ENCODE measurements at regions not wholly inside any gene's neighbourhood (a gene's known extent, or its start where the extent isn't known, plus 50 kb on each side); places are given as distances from the start of the nearest gene placed in this dataset.
"Not testable (repeated sequence)": the region's sequence is repeated elsewhere in the genome, so short reads cannot be mapped to it uniquely, and the experiment has no call there.

DNA sequence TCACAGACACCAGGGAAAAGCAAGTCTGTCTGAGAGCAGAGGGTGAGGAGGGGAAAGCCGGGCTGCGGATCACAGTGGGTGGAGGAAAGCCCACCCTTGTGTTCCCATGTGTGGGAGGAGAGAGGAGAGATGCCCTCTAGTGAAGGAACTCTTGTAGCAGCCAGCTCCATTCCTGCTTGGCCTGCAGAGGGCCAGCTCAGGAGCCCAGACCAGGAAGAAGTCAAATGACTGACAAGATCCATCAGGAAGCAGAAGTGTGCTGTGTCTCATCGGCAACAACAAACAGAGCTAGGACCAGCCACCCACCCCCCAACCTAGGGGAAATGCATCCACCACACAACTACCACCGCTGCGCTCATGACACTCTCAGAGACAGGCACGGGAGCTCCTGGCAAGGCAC, 1548.3 kb downstream of the RPIA start:
- ATAC-seq (replicated peaks); H3K4me1 Mint-ChIP-seq (ENCODE audit: low read depth in 2 of 2); H3K27me3 Mint-ChIP-seq; DNase-seq; H3K9me3 Mint-ChIP-seq; H3K4me3 Mint-ChIP-seq; H3K36me3 Mint-ChIP-seq (ENCODE audit: insufficient read depth); H3K27ac Mint-ChIP-seq: not testable (repeated sequence)

GRCh38 chr2:90244902-90245765, 1553.7 kb downstream of the RPIA start:
- H3K36me3 Mint-ChIP-seq (ENCODE audit: insufficient read depth); H3K9me3 Mint-ChIP-seq; ATAC-seq (replicated peaks): not testable (repeated sequence)

GRCh38 chr2:90248400-90248799, 1556.9 kb downstream of the RPIA start:
- ATAC-seq (replicated peaks); H3K4me3 Mint-ChIP-seq; H3K36me3 Mint-ChIP-seq (ENCODE audit: insufficient read depth); H3K9me3 Mint-ChIP-seq; DNase-seq; H3K27me3 Mint-ChIP-seq; H3K27ac Mint-ChIP-seq; H3K4me1 Mint-ChIP-seq (ENCODE audit: low read depth in 2 of 2): not testable (repeated sequence)

More at GRCh38 chr2:90244902-90245765, 1553.7 kb downstream of the RPIA start:
- DNase-seq; H3K4me1 Mint-ChIP-seq (ENCODE audit: low read depth in 2 of 2); H3K27me3 Mint-ChIP-seq; H3K4me3 Mint-ChIP-seq; H3K27ac Mint-ChIP-seq: not testable (repeated sequence)

DNA sequence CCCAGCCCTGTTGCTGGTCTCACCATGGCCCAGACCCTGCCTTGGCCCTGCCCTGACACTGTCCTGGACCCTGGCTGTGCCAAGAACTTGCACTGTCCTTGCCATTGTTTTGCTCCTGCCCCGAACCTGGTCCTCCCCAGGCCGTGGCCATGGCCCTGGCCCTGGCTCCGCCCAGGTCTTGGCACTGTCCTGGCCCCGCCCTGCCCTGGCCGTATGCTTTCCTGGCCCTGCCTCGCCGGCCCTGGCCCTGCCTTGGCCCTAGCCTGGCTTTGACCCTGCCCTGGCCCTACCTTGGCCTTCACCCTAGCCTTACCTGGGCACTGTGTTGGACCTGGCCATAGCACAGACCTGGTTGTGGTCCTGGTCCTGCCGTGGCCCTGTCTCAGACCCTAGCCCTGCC, 1558.9 kb downstream of the RPIA start:
- ATAC-seq (replicated peaks); H3K36me3 Mint-ChIP-seq (ENCODE audit: insufficient read depth); H3K4me3 Mint-ChIP-seq; H3K4me1 Mint-ChIP-seq (ENCODE audit: low read depth in 2 of 2); H3K9me3 Mint-ChIP-seq; H3K27ac Mint-ChIP-seq; DNase-seq; H3K27me3 Mint-ChIP-seq: not testable (repeated sequence)

DNA sequence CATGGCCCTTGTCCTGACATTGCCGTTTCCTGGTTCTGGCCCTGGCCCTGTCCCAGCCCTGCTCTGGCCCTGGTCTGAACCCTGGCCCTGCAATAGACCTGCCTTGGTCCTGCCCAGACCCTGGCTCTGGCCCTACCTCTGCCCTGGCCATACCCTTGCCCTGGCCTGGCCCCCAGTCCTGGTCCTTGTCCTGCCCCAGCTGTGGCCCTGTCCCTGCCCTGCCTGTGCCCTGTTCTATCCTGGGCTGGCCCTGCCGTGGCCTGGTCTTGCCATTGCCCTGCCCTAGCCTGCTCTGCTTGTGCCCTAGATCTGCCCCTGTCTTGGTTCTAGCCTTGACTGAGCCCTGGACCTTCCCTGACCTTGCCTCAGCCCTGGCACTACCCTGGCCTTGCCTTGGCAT, 1560.1 kb downstream of the RPIA start:
- H3K27me3 Mint-ChIP-seq; DNase-seq; H3K36me3 Mint-ChIP-seq (ENCODE audit: insufficient read depth); H3K4me3 Mint-ChIP-seq; ATAC-seq (replicated peaks); H3K4me1 Mint-ChIP-seq (ENCODE audit: low read depth in 2 of 2); H3K27ac Mint-ChIP-seq: not testable (repeated sequence)
- H3K9me3 Mint-ChIP-seq = peaks cover 10 to 13% of the 10 kb centered on the region in 2 donors

DNA sequence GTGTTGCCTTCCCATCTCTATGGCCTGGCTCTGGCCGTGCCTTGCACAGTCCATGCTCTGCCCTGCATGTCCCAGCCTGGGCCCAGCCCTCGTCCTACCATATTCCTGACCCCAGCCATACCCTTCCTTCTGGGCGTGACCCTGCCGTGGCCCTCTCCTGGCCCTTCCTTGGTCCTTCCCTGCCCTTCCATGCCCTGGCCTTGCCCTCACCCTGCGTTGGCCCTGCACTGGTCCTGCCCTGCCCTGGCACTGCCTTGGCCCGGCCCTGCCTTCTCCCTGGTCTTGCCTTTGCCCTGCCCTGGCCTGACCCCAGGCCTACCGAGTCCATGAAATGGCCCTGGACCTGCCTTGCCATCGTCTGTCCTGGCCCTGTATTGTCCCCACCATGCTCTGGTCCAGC, 1561.8 kb downstream of the RPIA start:
- not testable (repeated sequence) for DNase-seq; H3K27me3 Mint-ChIP-seq; ATAC-seq (replicated peaks); H3K36me3 Mint-ChIP-seq (ENCODE audit: insufficient read depth); H3K4me3 Mint-ChIP-seq; H3K27ac Mint-ChIP-seq; H3K4me1 Mint-ChIP-seq (ENCODE audit: low read depth in 2 of 2)
- H3K9me3 Mint-ChIP-seq = peaks cover 16 to 28% of the 10 kb centered on the region in 2 donors

- H3K4me1 Mint-ChIP-seq (ENCODE audit: low read depth in 2 of 2); H3K27me3 Mint-ChIP-seq; H3K36me3 Mint-ChIP-seq (ENCODE audit: insufficient read depth); ATAC-seq (replicated peaks); H3K4me3 Mint-ChIP-seq; DNase-seq; H3K9me3 Mint-ChIP-seq; H3K27ac Mint-ChIP-seq: not testable (repeated sequence)
Observed at GRCh38 chr2:90266888-90267287, 1575.4 kb downstream of the RPIA start.

GRCh38 chr2:90287751-90288150, 1596.3 kb downstream of the RPIA start:
- not testable (repeated sequence) for H3K27ac Mint-ChIP-seq; H3K9me3 Mint-ChIP-seq; DNase-seq; ATAC-seq (replicated peaks); H3K4me1 Mint-ChIP-seq (ENCODE audit: low read depth in 2 of 2); H3K4me3 Mint-ChIP-seq; H3K27me3 Mint-ChIP-seq; H3K36me3 Mint-ChIP-seq (ENCODE audit: insufficient read depth)

- H3K27me3 Mint-ChIP-seq; H3K9me3 Mint-ChIP-seq; H3K4me3 Mint-ChIP-seq; H3K27ac Mint-ChIP-seq; DNase-seq; ATAC-seq (replicated peaks); H3K36me3 Mint-ChIP-seq (ENCODE audit: insufficient read depth); H3K4me1 Mint-ChIP-seq (ENCODE audit: low read depth in 2 of 2): not testable (repeated sequence)
Observed at GRCh38 chr2:90288396-90288795, 1596.9 kb downstream of the RPIA start.

DNA sequence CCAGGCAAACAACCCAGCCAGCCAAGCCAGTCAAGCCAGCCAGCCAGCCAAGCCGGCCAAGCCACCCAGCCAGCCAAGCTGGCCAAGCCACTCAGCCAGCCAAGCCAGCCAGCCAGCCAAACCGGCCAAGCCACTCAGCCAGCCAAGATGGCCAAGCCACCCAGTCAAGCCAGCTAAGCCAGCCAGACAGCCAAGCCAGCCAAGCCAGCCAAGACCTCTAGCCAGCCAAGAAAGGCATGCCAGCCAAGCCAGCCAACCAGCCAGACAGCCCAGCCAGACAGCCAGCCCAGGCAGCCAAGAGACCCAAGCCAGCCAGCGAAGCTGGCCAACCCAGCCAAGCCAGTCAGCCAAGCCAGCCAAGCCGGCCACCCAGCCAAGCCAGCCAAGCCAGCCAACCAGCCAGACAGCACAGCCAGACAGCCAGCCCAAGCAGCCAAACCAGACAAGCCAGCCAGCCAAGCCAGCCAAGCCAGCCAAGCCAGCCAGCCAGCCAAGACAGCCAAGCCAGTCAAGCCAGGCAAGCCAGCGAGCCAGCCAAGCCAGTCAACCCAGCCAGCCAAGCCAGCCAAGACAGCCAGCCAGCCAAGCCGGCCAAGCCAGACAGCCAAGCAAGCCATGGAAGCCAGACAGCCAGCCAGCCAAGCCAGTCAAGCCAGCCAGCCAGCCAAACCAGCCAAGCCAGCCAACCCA, 1598.0 kb downstream of the RPIA start:
- not testable (repeated sequence) for DNase-seq; ATAC-seq (replicated peaks); H3K36me3 Mint-ChIP-seq (ENCODE audit: insufficient read depth); H3K4me1 Mint-ChIP-seq (ENCODE audit: low read depth in 2 of 2); H3K27me3 Mint-ChIP-seq; H3K27ac Mint-ChIP-seq; H3K4me3 Mint-ChIP-seq; H3K9me3 Mint-ChIP-seq

- DNase-seq; H3K4me3 Mint-ChIP-seq; H3K27ac Mint-ChIP-seq; H3K4me1 Mint-ChIP-seq (ENCODE audit: low read depth in 2 of 2); ATAC-seq (replicated peaks); H3K27me3 Mint-ChIP-seq; H3K36me3 Mint-ChIP-seq (ENCODE audit: insufficient read depth); H3K9me3 Mint-ChIP-seq: not testable (repeated sequence)
Observed at GRCh38 chr2:90290701-90291100, 1599.2 kb downstream of the RPIA start.

DNA sequence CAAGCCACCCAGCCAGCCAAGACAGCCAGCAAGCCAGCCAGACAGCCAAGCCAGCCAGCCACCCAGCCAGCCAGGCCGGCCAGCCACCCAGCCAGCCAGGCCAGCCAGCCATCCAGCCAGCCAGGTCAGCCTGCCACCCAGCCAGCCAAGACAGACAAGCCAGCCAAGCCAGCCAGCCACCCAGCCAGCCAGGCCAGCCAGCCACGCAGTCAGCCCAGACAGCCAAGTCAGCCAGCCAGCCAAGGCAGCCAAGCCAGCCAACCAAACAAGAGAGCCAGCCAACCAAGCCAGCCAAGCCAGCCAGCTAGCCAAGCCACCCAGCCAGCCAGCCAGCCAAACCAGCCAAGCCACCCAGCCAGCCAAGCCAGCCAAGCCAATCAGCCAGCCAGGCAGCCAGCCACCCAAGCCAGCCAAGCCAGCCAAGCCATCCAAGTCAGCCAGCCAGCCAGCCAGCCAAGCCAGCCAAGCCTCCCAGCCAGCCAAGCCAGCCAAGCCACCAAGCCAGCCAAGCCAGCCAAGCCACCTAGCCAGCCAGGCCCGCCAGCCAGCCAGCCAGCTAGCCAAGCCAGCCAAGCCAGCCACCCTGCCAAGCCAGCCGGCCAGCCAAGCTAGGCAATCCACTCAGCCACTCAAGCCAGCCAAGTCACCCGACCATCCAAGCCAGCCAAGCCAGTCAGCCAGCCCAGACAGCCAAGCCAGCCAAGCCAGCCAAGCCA, 1599.9 kb downstream of the RPIA start:
- not testable (repeated sequence) for H3K4me1 Mint-ChIP-seq (ENCODE audit: low read depth in 2 of 2)

GRCh38 chr2:90291934-90292333, 1600.5 kb downstream of the RPIA start:
- H3K27ac Mint-ChIP-seq; H3K4me1 Mint-ChIP-seq (ENCODE audit: low read depth in 2 of 2); DNase-seq; H3K36me3 Mint-ChIP-seq (ENCODE audit: insufficient read depth); H3K9me3 Mint-ChIP-seq; H3K27me3 Mint-ChIP-seq; H3K4me3 Mint-ChIP-seq; ATAC-seq (replicated peaks): not testable (repeated sequence)

More for the DNA sequence above, 1599.9 kb downstream of the RPIA start:
- H3K9me3 Mint-ChIP-seq; H3K36me3 Mint-ChIP-seq (ENCODE audit: insufficient read depth); H3K27me3 Mint-ChIP-seq; H3K27ac Mint-ChIP-seq; H3K4me3 Mint-ChIP-seq; ATAC-seq (replicated peaks); DNase-seq: not testable (repeated sequence)

Data from effector memory CD8-positive, alpha-beta T cell (primary cell).